ENCODE measurements at regions not wholly inside any gene's neighbourhood (a gene's known extent, or its start where the extent isn't known, plus 50 kb on each side); places are given as distances from the start of the nearest gene placed in this dataset.

GRCh38 chr17:72354071-72354470 is 233.3 kb downstream of the SOX9 start:
- TF ChIP-seq CTCF (IDR thresholded peaks at IDR 0.05; ENCODE audit: low read depth, low read length, missing control alignments) = no peak
- no peak overlapping the region for H3K4me3 ChIP-seq (ENCODE audit: low read depth, low read length)
- no peak for DNase-seq (ENCODE audit: low read depth)

- no peak for TF ChIP-seq CTCF (IDR thresholded peaks at IDR 0.05; ENCODE audit: low read depth, low read length, missing control alignments)
- DNase-seq (ENCODE audit: low read depth) = no peak
- H3K4me3 ChIP-seq (ENCODE audit: low read depth, low read length) = no peak overlapping the region
These were observed 237.0 kb downstream of the SOX9 start for GRCh38 chr17:72357764-72358365.

GRCh38 chr17:72358465-72358864 is 237.6 kb downstream of the SOX9 start:
- DNase-seq (ENCODE audit: low read depth) = no peak
- H3K4me3 ChIP-seq (ENCODE audit: low read depth, low read length) = no peak overlapping the region
- no peak for TF ChIP-seq CTCF (IDR thresholded peaks at IDR 0.05; ENCODE audit: low read depth, low read length, missing control alignments)

- no peak for TF ChIP-seq CTCF (IDR thresholded peaks at IDR 0.05; ENCODE audit: low read depth, low read length, missing control alignments)
- DNase-seq (ENCODE audit: low read depth) = no peak
- H3K4me3 ChIP-seq (ENCODE audit: low read depth, low read length) = no peak overlapping the region
These were observed 238.5 kb downstream of the SOX9 start for GRCh38 chr17:72359274-72359673.

GRCh38 chr17:72359811-72360210 is 239.0 kb downstream of the SOX9 start:
- H3K4me3 ChIP-seq (ENCODE audit: low read depth, low read length) = no peak overlapping the region
- TF ChIP-seq CTCF (IDR thresholded peaks at IDR 0.05; ENCODE audit: low read depth, low read length, missing control alignments) = no peak
- no peak for DNase-seq (ENCODE audit: low read depth)

- H3K4me3 ChIP-seq (ENCODE audit: low read depth, low read length) = no peak overlapping the region
- TF ChIP-seq CTCF (IDR thresholded peaks at IDR 0.05; ENCODE audit: low read depth, low read length, missing control alignments) = no peak
- DNase-seq (ENCODE audit: low read depth) = no peak
These were observed 239.6 kb downstream of the SOX9 start for GRCh38 chr17:72360386-72360940.

GRCh38 chr17:72361892-72362291 is 241.1 kb downstream of the SOX9 start:
- DNase-seq (ENCODE audit: low read depth) = no peak
- no peak overlapping the region for H3K4me3 ChIP-seq (ENCODE audit: low read depth, low read length)
- TF ChIP-seq CTCF (IDR thresholded peaks at IDR 0.05; ENCODE audit: low read depth, low read length, missing control alignments) = no peak

Data from GM12864 (cell line).